GM13976 (cell line): ENCODE measurements at regions not wholly inside any gene's neighbourhood (a gene's known extent, or its start where the extent isn't known, plus 50 kb on each side); places are given as distances from the start of the nearest gene placed in this dataset.

Source experiments
- DNase-seq: peaks from one replicate; pipeline ENCODE4 v3.0.0; 2012; ENCODE audit warnings: low spot score
- CTCF ChIP-seq: IDR thresholded peaks from 2 replicates; pipeline ENCODE4 v1.5.1; 2012; ENCODE audit warnings: borderline replicate concordance, mild to moderate bottlenecking; ENCODE audit not compliant: insufficient read depth; ENCODE audit errors: extremely low read depth, missing control alignments, control extremely low read depth
- in situ Hi-C: fragments of 300-500 bp; cut with MboI; formaldehyde crosslinking; loops from one replicate; pipeline ENCODE4 v1.12.0; 2022; ENCODE audit warnings: low sequenced_read_pairs, mixed read lengths, inconsistent platforms; ENCODE audit not compliant: unreplicated experiment

GRCh38 chr18:27824275-27824674 lies 352.7 kb downstream of the CDH2 start:
- no peak for TF ChIP-seq CTCF
- in situ Hi-C loops: no loop called here
- DNase-seq: no peak

GRCh38 chr18:27823053-27823452 lies 353.9 kb downstream of the CDH2 start:
- in situ Hi-C loops: no loop called here
- DNase-seq: no peak
- no peak for TF ChIP-seq CTCF

GRCh38 chr18:27808683-27809082 lies 368.2 kb downstream of the CDH2 start:
- DNase-seq: no peak
- in situ Hi-C loops: no loop called here
- TF ChIP-seq CTCF: no peak

- in situ Hi-C loops: no loop called here
- no peak for TF ChIP-seq CTCF
- DNase-seq: no peak
Observed at GRCh38 chr18:27803957-27804356, 373.0 kb downstream of the CDH2 start.

- in situ Hi-C loops: no loop called here
- TF ChIP-seq CTCF: no peak
- DNase-seq: no peak
Observed at GRCh38 chr18:27797484-27797883, 379.4 kb downstream of the CDH2 start.

GRCh38 chr18:27794181-27794926 lies 382.6 kb downstream of the CDH2 start:
- in situ Hi-C loops: no loop called here
- no peak for DNase-seq
- no peak for TF ChIP-seq CTCF
